Astrocyte (in vitro differentiated cells and primary cell): ENCODE measurements at regions not wholly inside any gene's neighbourhood (a gene's known extent, or its start where the extent isn't known, plus 50 kb on each side); places are given as distances from the start of the nearest gene placed in this dataset.

ENCODE experiments used
- CTCF ChIP-seq: IDR thresholded peaks from 2 replicates; pipeline ENCODE4 v1.5.1; 2011; ENCODE audit warnings: low read depth, mild to moderate bottlenecking, inconsistent platforms, low read length, moderate library complexity; ENCODE audit not compliant: insufficient read depth
- EZH2 ChIP-seq: IDR thresholded peaks from 2 replicates; pipeline ENCODE4 v1.6.1; 2012; ENCODE audit warnings: mild to moderate bottlenecking, low read length, inconsistent platforms; ENCODE audit not compliant: insufficient read depth

- TF ChIP-seq CTCF (no peak), EZH2 (no peak)
These were observed 337.7 kb downstream of the SIPA1L2 start for GRCh38 chr1:232292239-232292638.
